ENCODE measurements at regions not wholly inside any gene's neighbourhood (a gene's known extent, or its start where the extent isn't known, plus 50 kb on each side); places are given as distances from the start of the nearest gene placed in this dataset.
"Not testable (repeated sequence)": the region's sequence is repeated elsewhere in the genome, so short reads cannot be mapped to it uniquely, and the experiment has no call there.

DNA sequence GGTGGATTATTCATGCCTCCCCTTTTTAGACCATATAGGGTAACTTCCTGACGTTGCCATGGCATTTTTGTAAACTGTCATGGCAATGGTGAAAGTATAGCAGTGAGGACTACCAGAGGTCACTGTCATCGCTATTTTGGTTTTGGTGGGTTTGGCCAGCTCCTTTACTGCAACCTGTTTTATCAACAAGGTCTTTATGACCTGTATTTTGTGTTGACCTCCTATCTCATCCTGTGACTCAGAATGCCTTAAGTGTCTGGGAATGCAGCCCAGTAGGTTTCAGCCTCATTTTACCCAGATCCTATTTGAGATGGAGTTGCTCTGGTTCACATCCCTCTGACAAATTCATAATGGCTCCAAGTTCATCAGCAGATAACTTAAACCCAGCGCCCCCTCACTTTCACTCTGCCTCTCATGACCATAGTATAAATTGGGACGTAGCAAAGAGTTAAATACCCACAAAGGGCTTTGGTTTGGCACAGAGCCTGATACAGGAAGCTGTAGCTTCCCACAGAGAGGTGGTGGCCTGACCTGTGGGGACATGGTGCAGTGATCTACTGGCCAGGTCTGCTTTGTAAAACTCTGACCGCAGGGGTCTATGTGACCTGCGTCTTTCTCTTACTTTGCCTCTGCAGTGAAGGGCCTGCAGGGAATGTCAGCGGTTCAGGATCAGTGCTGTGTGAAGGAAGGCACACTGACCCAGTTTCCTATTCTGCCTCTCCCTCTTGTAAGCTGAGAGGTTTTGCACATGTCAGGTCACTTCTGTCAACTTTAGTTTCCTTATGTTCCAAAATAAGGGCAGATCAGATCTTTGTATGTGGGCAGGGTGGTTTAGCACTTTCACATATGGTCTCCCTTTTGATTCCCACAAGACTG lies 78.1 kb upstream of the ZNF644 start:
- Mint-ChIP-seq H3K9me3 (no peaks in the 10 kb centered on the region), H3K27ac (ENCODE audit: unreplicated experiment) (no peak overlapping the region), H3K4me3 (no peak overlapping the region), H3K36me3 (ENCODE audit: low read depth) (no peaks in the 10 kb centered on the region), H3K27me3 (ENCODE audit: low read depth) (no peaks in the 10 kb centered on the region), H3K4me1 (peaks cover 4% of the 10 kb centered on the region)
- no peak for DNase-seq (ENCODE audit: low read depth, low spot score)
- no peak for TF ChIP-seq CTCF (conservative IDR thresholded peaks at IDR 0.05)

DNA sequence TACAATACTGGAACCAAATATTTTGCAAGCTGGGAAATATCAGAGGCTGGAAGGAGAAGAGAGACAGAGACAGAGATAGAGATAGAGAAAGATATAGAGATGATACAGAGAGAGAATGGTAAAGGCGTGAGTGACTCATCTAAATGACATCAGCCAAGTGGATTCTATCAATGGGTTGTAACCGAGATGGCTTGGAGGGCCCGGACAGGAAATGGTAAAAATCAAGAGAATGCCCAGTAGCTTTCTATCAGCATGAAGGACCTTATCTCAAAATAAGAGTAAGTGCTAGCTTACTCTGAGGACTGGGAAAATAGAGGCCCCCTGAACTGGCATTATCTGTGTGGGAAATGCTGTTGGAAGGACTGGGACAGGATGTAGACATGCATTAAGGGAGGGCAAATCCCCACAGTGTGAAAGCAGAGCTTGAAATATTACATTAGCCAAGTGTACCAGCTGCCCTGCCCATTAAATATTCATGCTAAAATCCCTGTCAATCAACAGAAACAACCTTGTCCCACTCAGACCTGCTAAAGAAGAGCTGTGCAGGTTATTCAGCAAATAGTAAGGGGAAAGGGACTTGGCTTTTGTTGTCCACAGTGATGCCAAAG lies 76.6 kb upstream of the ZNF644 start:
- no peak for TF ChIP-seq CTCF (conservative IDR thresholded peaks at IDR 0.05)
- Mint-ChIP-seq H3K4me1 (peaks cover 4% of the 10 kb centered on the region), H3K27me3 (ENCODE audit: low read depth) (no peaks in the 10 kb centered on the region), H3K9me3 (no peaks in the 10 kb centered on the region), H3K4me3 (no peak overlapping the region), H3K36me3 (ENCODE audit: low read depth) (no peaks in the 10 kb centered on the region), H3K27ac (ENCODE audit: unreplicated experiment) (no peak overlapping the region)
- DNase-seq (ENCODE audit: low read depth, low spot score) = no peak

- DNase-seq (ENCODE audit: low read depth, low spot score); H3K27ac Mint-ChIP-seq (ENCODE audit: unreplicated experiment); H3K4me3 Mint-ChIP-seq; H3K9me3 Mint-ChIP-seq; H3K27me3 Mint-ChIP-seq (ENCODE audit: low read depth); H3K36me3 Mint-ChIP-seq (ENCODE audit: low read depth): not testable (repeated sequence)
- peaks cover 16% of the 10 kb centered on the region for H3K4me1 Mint-ChIP-seq
Measured at GRCh38 chr1:91095321-91095720, 73.5 kb upstream of the ZNF644 start.

DNA sequence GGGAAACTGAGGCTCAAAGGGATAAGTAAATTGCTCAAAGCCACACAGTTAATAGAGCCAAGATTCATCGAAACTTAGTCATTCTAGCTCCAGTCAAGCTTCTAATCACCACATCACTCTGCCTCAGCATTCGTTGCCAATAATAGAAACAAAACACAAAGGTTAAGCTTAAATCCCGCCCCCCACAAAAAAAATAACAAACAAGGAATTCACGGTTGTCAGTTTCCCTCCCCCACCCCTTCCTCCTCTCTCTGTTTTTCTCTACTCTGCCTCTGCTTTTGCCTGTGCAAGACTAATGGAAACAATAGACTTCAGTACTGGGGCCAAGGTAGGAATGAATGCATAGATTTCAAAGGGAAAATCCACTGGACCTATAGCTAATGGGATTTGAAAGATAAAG lies 70.7 kb upstream of the ZNF644 start:
- Mint-ChIP-seq H3K36me3 (ENCODE audit: low read depth) (peaks cover 7% of the 10 kb centered on the region), H3K27me3 (ENCODE audit: low read depth) (no peaks in the 10 kb centered on the region), H3K4me1 (peaks cover 12% of the 10 kb centered on the region), H3K4me3 (no peak overlapping the region), H3K9me3 (peaks cover 7% of the 10 kb centered on the region), H3K27ac (ENCODE audit: unreplicated experiment) (no peak overlapping the region)
- DNase-seq (ENCODE audit: low read depth, low spot score) = no peak
- no peak for TF ChIP-seq CTCF (conservative IDR thresholded peaks at IDR 0.05)

GRCh38 chr1:91091812-91092211 lies 70.0 kb upstream of the ZNF644 start:
- Mint-ChIP-seq H3K4me3 (no peak overlapping the region), H3K27ac (ENCODE audit: unreplicated experiment) (peak overlapping the region; percentile 1), H3K36me3 (ENCODE audit: low read depth) (peaks cover 7% of the 10 kb centered on the region), H3K27me3 (ENCODE audit: low read depth) (no peaks in the 10 kb centered on the region), H3K9me3 (peaks cover 7% of the 10 kb centered on the region), H3K4me1 (peaks cover 12% of the 10 kb centered on the region)
- no peak for DNase-seq (ENCODE audit: low read depth, low spot score)
- TF ChIP-seq CTCF (conservative IDR thresholded peaks at IDR 0.05) = no peak

GRCh38 chr1:91080650-91081049 lies 58.8 kb upstream of the ZNF644 start:
- no peak for TF ChIP-seq CTCF (conservative IDR thresholded peaks at IDR 0.05)
- H3K27ac Mint-ChIP-seq (ENCODE audit: unreplicated experiment) = no peak overlapping the region
- no peaks in the 10 kb centered on the region for H3K9me3 Mint-ChIP-seq
- peaks cover 7% of the 10 kb centered on the region for H3K4me1 Mint-ChIP-seq
- no peaks in the 10 kb centered on the region for H3K27me3 Mint-ChIP-seq (ENCODE audit: low read depth)
- no peak overlapping the region for H3K4me3 Mint-ChIP-seq
- DNase-seq (ENCODE audit: low read depth, low spot score) = no peak
- H3K36me3 Mint-ChIP-seq (ENCODE audit: low read depth) = no peaks in the 10 kb centered on the region
